ENCODE measurements at regions not wholly inside any gene's neighbourhood (a gene's known extent, or its start where the extent isn't known, plus 50 kb on each side); places are given as distances from the start of the nearest gene placed in this dataset.

DNA sequence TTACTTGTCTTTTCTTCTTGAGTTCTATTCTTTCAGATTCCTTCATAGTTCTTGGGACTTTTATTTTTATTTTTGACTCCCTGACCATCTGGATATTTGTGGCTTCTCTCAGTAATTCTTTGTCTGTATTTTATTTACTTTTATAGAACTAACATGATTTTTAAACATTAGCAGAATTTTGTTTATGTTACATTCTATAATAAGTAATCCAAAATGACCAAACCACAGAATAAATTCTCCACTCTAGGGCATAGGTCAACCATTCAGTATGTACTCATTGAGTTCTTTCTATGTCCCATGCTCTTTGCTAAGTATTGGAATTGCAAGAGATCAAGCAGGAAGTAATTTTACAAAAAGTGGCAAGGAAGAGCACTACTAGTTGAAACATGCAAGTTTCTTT lies 969.0 kb downstream of the TTLL7 start:
- no peak overlapping the region for H3K27ac ChIP-seq
- no peak for TF ChIP-seq ZFX (IDR thresholded peaks at IDR 0.05)
- TF ChIP-seq, protein P1, sequence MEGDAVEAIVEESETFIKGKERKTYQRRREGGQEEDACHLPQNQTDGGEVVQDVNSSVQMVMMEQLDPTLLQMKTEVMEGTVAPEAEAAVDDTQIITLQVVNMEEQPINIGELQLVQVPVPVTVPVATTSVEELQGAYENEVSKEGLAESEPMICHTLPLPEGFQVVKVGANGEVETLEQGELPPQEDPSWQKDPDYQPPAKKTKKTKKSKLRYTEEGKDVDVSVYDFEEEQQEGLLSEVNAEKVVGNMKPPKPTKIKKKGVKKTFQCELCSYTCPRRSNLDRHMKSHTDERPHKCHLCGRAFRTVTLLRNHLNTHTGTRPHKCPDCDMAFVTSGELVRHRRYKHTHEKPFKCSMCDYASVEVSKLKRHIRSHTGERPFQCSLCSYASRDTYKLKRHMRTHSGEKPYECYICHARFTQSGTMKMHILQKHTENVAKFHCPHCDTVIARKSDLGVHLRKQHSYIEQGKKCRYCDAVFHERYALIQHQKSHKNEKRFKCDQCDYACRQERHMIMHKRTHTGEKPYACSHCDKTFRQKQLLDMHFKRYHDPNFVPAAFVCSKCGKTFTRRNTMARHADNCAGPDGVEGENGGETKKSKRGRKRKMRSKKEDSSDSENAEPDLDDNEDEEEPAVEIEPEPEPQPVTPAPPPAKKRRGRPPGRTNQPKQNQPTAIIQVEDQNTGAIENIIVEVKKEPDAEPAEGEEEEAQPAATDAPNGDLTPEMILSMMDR (conservative IDR thresholded peaks at IDR 0.05), result no peak

DNA sequence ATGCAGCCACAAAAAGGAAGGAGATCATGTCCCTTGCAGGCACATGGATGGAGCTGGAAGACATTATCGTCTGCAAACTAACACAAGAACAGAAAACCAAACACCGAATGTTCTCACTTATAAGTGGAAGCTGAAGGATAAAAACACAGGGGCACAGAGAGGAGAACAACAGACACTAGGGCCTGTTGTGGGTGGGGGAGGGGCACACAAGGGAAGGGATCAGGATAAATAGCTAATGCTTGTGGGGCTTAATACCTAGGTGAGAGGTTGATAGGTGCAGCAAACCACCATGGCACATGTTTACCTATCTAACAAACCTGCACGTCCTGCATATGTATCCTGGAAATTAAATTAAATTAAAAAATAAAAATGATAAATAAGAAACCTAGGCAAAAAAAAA lies 969.9 kb downstream of the TTLL7 start:
- no peak overlapping the region for H3K27ac ChIP-seq
- no peak for TF ChIP-seq ZFX (IDR thresholded peaks at IDR 0.05)
- TF ChIP-seq, protein P1 (conservative IDR thresholded peaks at IDR 0.05), result no peak

DNA sequence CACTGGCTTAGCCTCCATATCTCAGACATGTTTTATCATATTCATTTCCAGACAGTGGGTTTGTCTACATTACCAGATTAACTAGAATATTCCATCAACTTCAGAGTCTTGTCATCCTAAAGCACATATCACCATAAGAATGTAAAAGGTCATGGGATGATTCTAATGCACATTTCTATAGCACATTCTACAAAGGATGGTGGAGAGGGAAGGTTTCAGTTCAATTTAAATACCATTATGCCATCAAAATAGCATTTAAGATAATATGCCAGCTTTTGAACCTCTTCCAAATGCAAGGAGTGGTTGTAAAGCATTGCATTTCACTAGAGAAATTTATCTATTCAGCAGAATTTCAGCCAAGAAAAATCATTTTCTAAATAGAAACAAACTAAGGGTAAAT lies 970.5 kb downstream of the TTLL7 start:
- H3K27ac ChIP-seq, result no peak overlapping the region
- TF ChIP-seq ZFX (IDR thresholded peaks at IDR 0.05), result no peak
- TF ChIP-seq, protein P1 (conservative IDR thresholded peaks at IDR 0.05), result no peak

DNA sequence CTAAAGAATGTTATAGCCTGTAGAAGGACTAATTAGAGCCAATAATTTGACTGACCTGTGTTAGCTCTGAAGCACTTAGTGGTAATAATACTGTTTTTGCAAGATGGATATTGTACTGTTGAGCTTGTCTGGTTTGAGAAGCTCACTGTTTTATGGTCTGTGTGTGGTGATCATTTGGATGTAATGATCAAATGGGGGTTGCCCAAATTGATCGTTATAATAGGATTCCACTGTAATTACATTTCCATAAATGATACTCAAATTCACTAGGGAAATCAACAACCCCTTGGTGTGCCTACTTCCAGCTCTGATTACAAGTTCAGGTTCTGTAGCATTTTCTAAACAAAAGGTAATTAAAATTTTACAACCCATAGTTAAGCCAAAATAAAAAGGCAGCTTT lies 971.4 kb downstream of the TTLL7 start:
- no peak for TF ChIP-seq ZFX (IDR thresholded peaks at IDR 0.05)
- TF ChIP-seq, protein P1 (conservative IDR thresholded peaks at IDR 0.05), result no peak
- no peak overlapping the region for H3K27ac ChIP-seq

DNA sequence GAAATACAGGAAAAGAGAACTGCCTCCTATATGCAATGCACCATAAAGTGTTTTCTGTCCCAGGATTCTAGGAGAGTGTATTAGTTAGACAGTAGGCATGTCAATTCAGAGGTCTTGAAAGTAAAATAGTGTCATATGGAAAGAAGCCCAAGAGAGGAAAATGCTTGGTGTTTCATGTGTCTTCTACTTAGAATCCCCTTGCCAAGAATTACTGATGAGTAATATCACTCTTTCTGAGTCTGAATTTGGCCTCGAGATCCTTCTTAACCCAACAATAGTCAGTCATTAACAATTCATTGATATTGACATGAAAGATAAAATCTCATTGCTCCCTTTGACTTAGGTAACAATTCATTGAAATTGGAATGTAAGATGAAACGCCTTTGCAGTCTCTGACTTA lies 972.2 kb downstream of the TTLL7 start:
- H3K27ac ChIP-seq, result no peak overlapping the region
- TF ChIP-seq ZFX (IDR thresholded peaks at IDR 0.05), result no peak
- TF ChIP-seq, protein P1 (conservative IDR thresholded peaks at IDR 0.05), result no peak

DNA sequence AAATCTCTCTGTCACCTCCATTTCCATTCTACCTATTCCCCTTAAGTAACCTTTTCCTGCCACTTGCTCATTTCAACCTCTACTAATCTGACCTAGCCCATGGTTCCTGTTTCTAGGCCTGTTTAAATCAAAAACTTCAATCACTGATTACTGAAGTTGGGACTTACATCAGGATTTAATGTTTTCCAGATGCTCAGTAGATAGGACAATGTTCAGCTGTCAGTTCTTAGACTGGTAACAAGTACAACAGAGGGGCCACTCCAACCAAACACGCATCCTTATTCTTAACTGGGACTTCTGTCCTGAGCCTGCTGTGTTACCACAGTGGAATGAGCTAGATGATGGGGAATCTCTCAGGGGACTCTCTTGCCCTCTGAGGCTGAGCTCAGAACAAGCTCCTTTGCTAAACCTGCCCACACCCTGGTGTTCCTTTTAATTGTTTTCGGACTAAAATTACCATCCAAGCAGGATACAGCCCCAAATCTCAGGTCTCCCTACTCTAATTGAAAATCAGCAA lies 974.6 kb downstream of the TTLL7 start:
- no peak overlapping the region for H3K27ac ChIP-seq
- TF ChIP-seq, protein P1 (conservative IDR thresholded peaks at IDR 0.05), result no peak
- no peak for TF ChIP-seq ZFX (IDR thresholded peaks at IDR 0.05)

DNA sequence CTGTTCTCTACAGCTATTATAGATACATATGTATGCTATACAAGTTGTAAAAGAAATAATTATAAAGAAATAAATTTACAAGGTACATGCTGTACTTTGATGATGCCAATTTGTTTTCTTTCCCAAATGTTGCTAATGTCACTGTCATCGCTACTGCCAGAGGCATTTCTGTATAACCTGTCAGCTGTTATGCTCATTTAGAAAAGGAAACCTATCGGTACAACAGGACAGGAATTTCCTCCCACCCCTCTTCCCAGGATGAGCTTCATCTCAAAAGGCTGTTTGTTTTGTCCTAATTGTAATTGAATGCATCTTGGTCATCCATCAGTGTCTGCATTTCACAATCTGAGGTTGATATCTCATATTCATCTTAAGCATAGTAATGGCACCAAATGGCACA lies 975.7 kb downstream of the TTLL7 start:
- no peak overlapping the region for H3K27ac ChIP-seq
- no peak for TF ChIP-seq ZFX (IDR thresholded peaks at IDR 0.05)
- TF ChIP-seq, protein P1 (conservative IDR thresholded peaks at IDR 0.05), result no peak

Data from C4-2B (cell line).